SK-N-SH treated with all-trans-retinoic acid at 6 μM for 48 hours (cell line): ENCODE measurements at regions not wholly inside any gene's neighbourhood (a gene's known extent, or its start where the extent isn't known, plus 50 kb on each side); places are given as distances from the start of the nearest gene placed in this dataset.

Source experiments
- ATAC-seq: fragments of 200-7000 bp; cut with Tn5 transposase; 3 replicates; pipeline ENCODE4 v1.9.1; 2020; ENCODE audit warnings: mild to moderate bottlenecking, moderate library complexity
- ARNTL ChIP-seq: fragments of 450-650 bp; formaldehyde crosslinking; IDR thresholded peaks from 2 replicates; pipeline ENCODE4 v1.5.0; 2020; ENCODE audit warnings: low read depth, mild to moderate bottlenecking, moderate library complexity, borderline replicate concordance
- BACH2 ChIP-seq: fragments of 250-450 bp; sonication (Bioruptor Pico); IDR thresholded peaks from 2 replicates; pipeline ENCODE4 v1.9.0; 2021; ENCODE audit warnings: mild to moderate bottlenecking, borderline replicate concordance
- CSDC2 ChIP-seq: fragments of 250-450 bp; sonication (Bioruptor Pico); IDR thresholded peaks from 2 replicates; pipeline ENCODE4 v1.5.0; 2020; ENCODE audit warnings: mild to moderate bottlenecking, moderate library complexity
- ESRRG ChIP-seq: fragments of 250-450 bp; sonication (Bioruptor Pico); IDR thresholded peaks from 2 replicates; pipeline ENCODE4 v1.6.1; 2021; ENCODE audit warnings: mild to moderate bottlenecking
- GLIS3 ChIP-seq: fragments of 250-450 bp; sonication (Bioruptor Pico); IDR thresholded peaks from 2 replicates; pipeline ENCODE4 v1.5.0; 2020; ENCODE audit warnings: mild to moderate bottlenecking, moderate library complexity
- OSR1 ChIP-seq: fragments of 250-450 bp; sonication (Bioruptor Pico); IDR thresholded peaks from 2 replicates; pipeline ENCODE4 v1.8.0; 2022; ENCODE audit warnings: moderate library complexity, mild to moderate bottlenecking, inconsistent platforms
- PPARA ChIP-seq: fragments of 250-450 bp; sonication (Bioruptor Pico); IDR thresholded peaks from 2 replicates; pipeline ENCODE4 v1.5.0; 2020; ENCODE audit warnings: mild to moderate bottlenecking, borderline replicate concordance
- RARB ChIP-seq: fragments of 250-450 bp; sonication (Bioruptor Pico); IDR thresholded peaks from 2 replicates; pipeline ENCODE4 v1.8.0; 2021; ENCODE audit warnings: mild to moderate bottlenecking, moderate library complexity
- SNAI2 ChIP-seq: fragments of 250-450 bp; sonication (Bioruptor Pico); IDR thresholded peaks from 2 replicates; pipeline ENCODE4 v1.5.0; 2020; ENCODE audit warnings: mild to moderate bottlenecking, moderate library complexity
- TCF4 ChIP-seq: fragments of 250-450 bp; sonication (Bioruptor Pico); IDR thresholded peaks from 2 replicates; pipeline ENCODE4 v1.8.0; 2021; ENCODE audit warnings: mild to moderate bottlenecking, moderate library complexity, borderline replicate concordance
- ZC3H10 ChIP-seq: fragments of 250-450 bp; sonication (Bioruptor Pico); IDR thresholded peaks from 2 replicates; pipeline ENCODE4 v1.5.1; 2021; ENCODE audit warnings: mild to moderate bottlenecking, moderate library complexity
- ZFP3 ChIP-seq: fragments of 250-450 bp; sonication (Bioruptor Pico); IDR thresholded peaks from 2 replicates; pipeline ENCODE4 v1.5.0; 2020; ENCODE audit warnings: mild to moderate bottlenecking, moderate library complexity
- ZFP30 ChIP-seq: fragments of 450-650 bp; formaldehyde crosslinking; IDR thresholded peaks from 2 replicates; pipeline ENCODE4 v1.5.0; 2022; ENCODE audit warnings: mild to moderate bottlenecking, moderate library complexity
- ZNF565 ChIP-seq: fragments of 450-650 bp; formaldehyde crosslinking; conservative IDR thresholded peaks from 2 replicates; pipeline ENCODE4 v1.5.0; 2020; ENCODE audit warnings: low read depth, mild to moderate bottlenecking, moderate library complexity
- ZNF8 ChIP-seq: fragments of 450-650 bp; formaldehyde crosslinking; IDR thresholded peaks from 2 replicates; pipeline ENCODE4 v1.5.0; 2020; ENCODE audit warnings: mild to moderate bottlenecking, moderate library complexity
- TF ChIP-seq, protein P1 (sequence below): fragments of 250-450 bp; sonication (Bioruptor Pico); IDR thresholded peaks from 2 replicates; pipeline ENCODE4 v1.5.0; 2020; ENCODE audit warnings: mild to moderate bottlenecking, moderate library complexity
- TF ChIP-seq, protein P2 (sequence below): fragments of 250-450 bp; sonication (Bioruptor Pico); IDR thresholded peaks from 2 replicates; pipeline ENCODE4 v1.8.0; 2021; ENCODE audit warnings: low read depth, mild to moderate bottlenecking, moderate library complexity, borderline replicate concordance
- TF ChIP-seq, protein P3 (sequence below): fragments of 250-450 bp; sonication (Bioruptor Pico); IDR thresholded peaks from 2 replicates; pipeline ENCODE4 v1.8.0; 2020; ENCODE audit warnings: mild to moderate bottlenecking, moderate library complexity, borderline replicate concordance
- TF ChIP-seq, protein P4 (sequence below): fragments of 250-450 bp; sonication (Bioruptor Pico); IDR thresholded peaks from 2 replicates; pipeline ENCODE4 v1.5.1; 2020; ENCODE audit warnings: low read depth, mild to moderate bottlenecking, moderate library complexity

DNA sequence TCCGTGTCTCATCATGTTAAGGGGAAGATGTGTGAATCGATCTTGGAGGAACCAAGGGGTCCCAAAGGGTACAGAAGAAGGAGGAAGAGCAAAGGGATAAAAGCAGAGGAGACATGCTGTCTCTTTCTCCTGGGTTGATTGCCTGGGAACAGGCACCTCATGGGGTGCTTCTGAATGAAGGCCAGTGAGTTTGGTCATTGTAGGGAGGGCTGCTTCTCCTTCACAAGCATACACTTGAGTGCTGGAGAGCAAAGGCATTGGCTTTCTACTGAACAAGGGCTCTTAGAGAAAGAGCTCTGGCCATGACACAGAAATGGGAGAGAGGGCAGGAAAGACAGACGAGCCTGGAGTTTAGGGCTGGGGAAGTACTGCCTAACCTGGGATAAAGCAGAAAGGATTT lies 146.7 kb upstream of the NPY start:
- no peak for ATAC-seq
- TF ChIP-seq ESRRG (CRISPR knock-in tag): no peak
- no peak for TF ChIP-seq TCF4 (CRISPR knock-in tag)
- TF ChIP-seq, protein P1, sequence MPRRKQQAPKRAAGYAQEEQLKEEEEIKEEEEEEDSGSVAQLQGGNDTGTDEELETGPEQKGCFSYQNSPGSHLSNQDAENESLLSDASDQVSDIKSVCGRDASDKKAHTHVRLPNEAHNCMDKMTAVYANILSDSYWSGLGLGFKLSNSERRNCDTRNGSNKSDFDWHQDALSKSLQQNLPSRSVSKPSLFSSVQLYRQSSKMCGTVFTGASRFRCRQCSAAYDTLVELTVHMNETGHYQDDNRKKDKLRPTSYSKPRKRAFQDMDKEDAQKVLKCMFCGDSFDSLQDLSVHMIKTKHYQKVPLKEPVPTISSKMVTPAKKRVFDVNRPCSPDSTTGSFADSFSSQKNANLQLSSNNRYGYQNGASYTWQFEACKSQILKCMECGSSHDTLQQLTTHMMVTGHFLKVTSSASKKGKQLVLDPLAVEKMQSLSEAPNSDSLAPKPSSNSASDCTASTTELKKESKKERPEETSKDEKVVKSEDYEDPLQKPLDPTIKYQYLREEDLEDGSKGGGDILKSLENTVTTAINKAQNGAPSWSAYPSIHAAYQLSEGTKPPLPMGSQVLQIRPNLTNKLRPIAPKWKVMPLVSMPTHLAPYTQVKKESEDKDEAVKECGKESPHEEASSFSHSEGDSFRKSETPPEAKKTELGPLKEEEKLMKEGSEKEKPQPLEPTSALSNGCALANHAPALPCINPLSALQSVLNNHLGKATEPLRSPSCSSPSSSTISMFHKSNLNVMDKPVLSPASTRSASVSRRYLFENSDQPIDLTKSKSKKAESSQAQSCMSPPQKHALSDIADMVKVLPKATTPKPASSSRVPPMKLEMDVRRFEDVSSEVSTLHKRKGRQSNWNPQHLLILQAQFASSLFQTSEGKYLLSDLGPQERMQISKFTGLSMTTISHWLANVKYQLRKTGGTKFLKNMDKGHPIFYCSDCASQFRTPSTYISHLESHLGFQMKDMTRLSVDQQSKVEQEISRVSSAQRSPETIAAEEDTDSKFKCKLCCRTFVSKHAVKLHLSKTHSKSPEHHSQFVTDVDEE: no peak
- TF ChIP-seq, protein P2, sequence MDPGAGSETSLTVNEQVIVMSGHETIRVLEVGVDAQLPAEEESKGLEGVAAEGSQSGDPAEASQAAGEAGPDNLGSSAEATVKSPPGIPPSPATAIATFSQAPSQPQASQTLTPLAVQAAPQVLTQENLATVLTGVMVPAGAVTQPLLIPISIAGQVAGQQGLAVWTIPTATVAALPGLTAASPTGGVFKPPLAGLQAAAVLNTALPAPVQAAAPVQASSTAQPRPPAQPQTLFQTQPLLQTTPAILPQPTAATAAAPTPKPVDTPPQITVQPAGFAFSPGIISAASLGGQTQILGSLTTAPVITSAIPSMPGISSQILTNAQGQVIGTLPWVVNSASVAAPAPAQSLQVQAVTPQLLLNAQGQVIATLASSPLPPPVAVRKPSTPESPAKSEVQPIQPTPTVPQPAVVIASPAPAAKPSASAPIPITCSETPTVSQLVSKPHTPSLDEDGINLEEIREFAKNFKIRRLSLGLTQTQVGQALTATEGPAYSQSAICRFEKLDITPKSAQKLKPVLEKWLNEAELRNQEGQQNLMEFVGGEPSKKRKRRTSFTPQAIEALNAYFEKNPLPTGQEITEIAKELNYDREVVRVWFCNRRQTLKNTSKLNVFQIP (CRISPR knock-in tag): no peak
- TF ChIP-seq ARNTL (CRISPR knock-in tag): no peak
- TF ChIP-seq GLIS3 (CRISPR knock-in tag): no peak
- TF ChIP-seq ZC3H10: no peak
- no peak for TF ChIP-seq ZNF565 (CRISPR knock-in tag)
- TF ChIP-seq SNAI2 (CRISPR knock-in tag): no peak
- no peak for TF ChIP-seq OSR1 (CRISPR knock-in tag)
- TF ChIP-seq, protein P3, sequence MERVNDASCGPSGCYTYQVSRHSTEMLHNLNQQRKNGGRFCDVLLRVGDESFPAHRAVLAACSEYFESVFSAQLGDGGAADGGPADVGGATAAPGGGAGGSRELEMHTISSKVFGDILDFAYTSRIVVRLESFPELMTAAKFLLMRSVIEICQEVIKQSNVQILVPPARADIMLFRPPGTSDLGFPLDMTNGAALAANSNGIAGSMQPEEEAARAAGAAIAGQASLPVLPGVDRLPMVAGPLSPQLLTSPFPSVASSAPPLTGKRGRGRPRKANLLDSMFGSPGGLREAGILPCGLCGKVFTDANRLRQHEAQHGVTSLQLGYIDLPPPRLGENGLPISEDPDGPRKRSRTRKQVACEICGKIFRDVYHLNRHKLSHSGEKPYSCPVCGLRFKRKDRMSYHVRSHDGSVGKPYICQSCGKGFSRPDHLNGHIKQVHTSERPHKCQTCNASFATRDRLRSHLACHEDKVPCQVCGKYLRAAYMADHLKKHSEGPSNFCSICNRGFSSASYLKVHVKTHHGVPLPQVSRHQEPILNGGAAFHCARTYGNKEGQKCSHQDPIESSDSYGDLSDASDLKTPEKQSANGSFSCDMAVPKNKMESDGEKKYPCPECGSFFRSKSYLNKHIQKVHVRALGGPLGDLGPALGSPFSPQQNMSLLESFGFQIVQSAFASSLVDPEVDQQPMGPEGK (CRISPR knock-in tag): no peak
- TF ChIP-seq ZNF8 (CRISPR knock-in tag): no peak
- TF ChIP-seq ZFP30 (CRISPR knock-in tag): no peak

DNA sequence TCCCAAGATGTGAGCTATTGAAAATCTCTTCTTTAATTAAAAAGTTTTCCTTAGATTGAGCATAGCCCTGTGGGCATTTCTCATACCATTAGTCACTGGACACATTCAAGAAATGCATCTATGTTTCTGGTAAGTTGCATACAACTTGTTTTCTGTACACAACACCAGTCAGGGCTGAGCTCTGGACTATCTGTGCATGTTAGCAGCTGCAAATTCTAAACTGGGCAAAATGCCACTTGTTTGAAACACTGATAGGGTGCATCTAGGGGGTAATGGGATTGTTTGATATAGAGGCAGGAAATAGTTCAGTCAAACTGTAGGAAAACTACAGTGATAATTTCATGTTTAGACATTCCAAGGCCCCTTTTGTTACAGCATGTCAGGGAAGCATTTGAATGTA lies 145.6 kb upstream of the NPY start:
- no peak for ATAC-seq
- TF ChIP-seq ZNF565 (CRISPR knock-in tag) (no peak), RARB (CRISPR knock-in tag) (no peak), ZNF8 (CRISPR knock-in tag) (no peak), ARNTL (CRISPR knock-in tag) (no peak), BACH2 (no peak)
- TF ChIP-seq, protein P4, sequence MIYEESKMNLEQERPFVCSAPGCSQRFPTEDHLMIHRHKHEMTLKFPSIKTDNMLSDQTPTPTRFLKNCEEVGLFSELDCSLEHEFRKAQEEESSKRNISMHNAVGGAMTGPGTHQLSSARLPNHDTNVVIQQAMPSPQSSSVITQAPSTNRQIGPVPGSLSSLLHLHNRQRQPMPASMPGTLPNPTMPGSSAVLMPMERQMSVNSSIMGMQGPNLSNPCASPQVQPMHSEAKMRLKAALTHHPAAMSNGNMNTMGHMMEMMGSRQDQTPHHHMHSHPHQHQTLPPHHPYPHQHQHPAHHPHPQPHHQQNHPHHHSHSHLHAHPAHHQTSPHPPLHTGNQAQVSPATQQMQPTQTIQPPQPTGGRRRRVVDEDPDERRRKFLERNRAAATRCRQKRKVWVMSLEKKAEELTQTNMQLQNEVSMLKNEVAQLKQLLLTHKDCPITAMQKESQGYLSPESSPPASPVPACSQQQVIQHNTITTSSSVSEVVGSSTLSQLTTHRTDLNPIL (CRISPR knock-in tag): no peak
- TF ChIP-seq, all 23 proteins: peak for 0

DNA sequence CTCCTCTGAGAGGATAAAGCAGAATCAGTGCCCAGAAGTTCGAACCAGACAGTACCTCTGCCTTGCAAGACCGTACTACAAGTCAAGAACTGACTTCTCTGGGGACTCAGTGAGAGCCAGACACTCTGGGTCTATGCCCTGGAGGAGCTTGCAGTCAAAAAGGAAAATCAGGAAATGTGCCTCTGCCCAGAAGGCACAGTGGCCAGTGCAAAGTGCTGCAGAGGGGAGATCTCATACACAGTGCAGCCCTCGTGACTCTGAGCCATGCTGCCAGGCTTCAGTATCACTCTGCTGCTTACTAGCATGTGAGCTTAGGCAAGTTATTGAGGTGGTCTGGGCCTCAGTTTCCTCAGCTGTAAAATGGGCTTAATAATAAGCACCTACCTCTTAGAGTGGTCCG lies 144.0 kb upstream of the NPY start:
- TF ChIP-seq ESRRG (CRISPR knock-in tag): no peak
- TF ChIP-seq, protein P3 (CRISPR knock-in tag): no peak
- TF ChIP-seq CSDC2 (CRISPR knock-in tag): no peak
- no peak for TF ChIP-seq SNAI2 (CRISPR knock-in tag)
- TF ChIP-seq OSR1 (CRISPR knock-in tag): no peak
- TF ChIP-seq RARB (CRISPR knock-in tag): no peak
- TF ChIP-seq, protein P4 (CRISPR knock-in tag): no peak
- no peak for TF ChIP-seq ZC3H10
- TF ChIP-seq ZFP3 (CRISPR knock-in tag): no peak
- no peak for TF ChIP-seq ARNTL (CRISPR knock-in tag)
- TF ChIP-seq, protein P1: no peak
- TF ChIP-seq PPARA: no peak
- TF ChIP-seq ZNF565 (CRISPR knock-in tag): no peak
- no peak for ATAC-seq
